ENCODE measurements at regions not wholly inside any gene's neighbourhood (a gene's known extent, or its start where the extent isn't known, plus 50 kb on each side); places are given as distances from the start of the nearest gene placed in this dataset.

DNA sequence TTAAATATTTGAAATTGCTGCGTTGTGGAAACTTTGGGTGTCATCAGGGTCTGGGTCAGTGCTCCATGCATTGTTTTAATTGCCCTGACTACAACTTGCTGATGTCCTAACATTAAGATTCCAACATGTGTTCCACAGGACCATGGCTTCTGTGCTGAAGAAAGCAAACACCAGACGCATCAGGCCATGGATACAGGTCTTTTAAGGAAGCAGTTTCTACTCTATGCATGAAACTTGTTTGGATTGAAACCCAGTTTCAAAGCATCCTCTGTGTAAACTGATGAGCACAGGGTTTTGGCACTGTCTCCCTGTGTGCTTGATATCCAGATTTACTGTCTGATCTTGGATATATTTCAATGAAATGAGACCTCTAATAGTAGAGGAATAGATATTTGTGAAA is 328.4 kb upstream of the SLC10A2 start:
- ATAC-seq (no peak), DNase-seq (no peak)
- Histone ChIP-seq H3K9me3 (no peaks in the 10 kb centered on the region), H3K27ac (no peak overlapping the region), H3K36me3 (replicated peaks in 1 of 2; ENCODE audit: insufficient read depth in 1 of 2, low read depth in 2 of 2) (no peaks in the 10 kb centered on the region), H3K27me3 (no peaks in the 10 kb centered on the region), H3K4me1 (no peaks in the 10 kb centered on the region), H3K4me3 (no peak overlapping the region)
- intact Hi-C loops (cut with DNase I), result no loop called here
- no peak for TF ChIP-seq POLR2A (IDR thresholded peaks at IDR 0.05)
- TF ChIP-seq, protein P1, sequence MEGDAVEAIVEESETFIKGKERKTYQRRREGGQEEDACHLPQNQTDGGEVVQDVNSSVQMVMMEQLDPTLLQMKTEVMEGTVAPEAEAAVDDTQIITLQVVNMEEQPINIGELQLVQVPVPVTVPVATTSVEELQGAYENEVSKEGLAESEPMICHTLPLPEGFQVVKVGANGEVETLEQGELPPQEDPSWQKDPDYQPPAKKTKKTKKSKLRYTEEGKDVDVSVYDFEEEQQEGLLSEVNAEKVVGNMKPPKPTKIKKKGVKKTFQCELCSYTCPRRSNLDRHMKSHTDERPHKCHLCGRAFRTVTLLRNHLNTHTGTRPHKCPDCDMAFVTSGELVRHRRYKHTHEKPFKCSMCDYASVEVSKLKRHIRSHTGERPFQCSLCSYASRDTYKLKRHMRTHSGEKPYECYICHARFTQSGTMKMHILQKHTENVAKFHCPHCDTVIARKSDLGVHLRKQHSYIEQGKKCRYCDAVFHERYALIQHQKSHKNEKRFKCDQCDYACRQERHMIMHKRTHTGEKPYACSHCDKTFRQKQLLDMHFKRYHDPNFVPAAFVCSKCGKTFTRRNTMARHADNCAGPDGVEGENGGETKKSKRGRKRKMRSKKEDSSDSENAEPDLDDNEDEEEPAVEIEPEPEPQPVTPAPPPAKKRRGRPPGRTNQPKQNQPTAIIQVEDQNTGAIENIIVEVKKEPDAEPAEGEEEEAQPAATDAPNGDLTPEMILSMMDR (IDR thresholded peaks at IDR 0.05), result no peak
- WGBS, 2 donors, result 55 to 63% methylated on average over 2 of the region's 2 CpGs

DNA sequence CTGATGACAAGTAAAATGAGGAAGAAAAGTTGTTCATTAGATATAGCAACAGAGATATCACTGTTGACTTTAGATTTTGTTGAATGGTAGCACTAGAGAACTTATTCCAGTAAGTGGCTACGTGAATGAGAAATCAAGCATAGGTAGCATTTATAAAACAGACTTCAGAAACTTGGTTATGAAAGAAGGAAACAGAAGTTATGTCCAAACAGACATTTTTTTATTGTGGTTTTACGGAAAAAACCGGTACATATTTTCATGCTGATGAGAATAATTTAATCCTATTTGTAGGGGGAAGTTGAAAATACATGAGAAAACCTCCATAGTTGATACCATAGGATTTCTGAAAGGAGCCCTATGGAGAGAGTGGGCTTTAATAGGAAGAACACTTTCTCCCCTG is 325.7 kb upstream of the SLC10A2 start:
- Histone ChIP-seq H3K4me1 (no peaks in the 10 kb centered on the region), H3K4me3 (no peak overlapping the region), H3K27me3 (no peaks in the 10 kb centered on the region), H3K9me3 (no peaks in the 10 kb centered on the region), H3K27ac (no peak overlapping the region), H3K36me3 (replicated peaks in 1 of 2; ENCODE audit: insufficient read depth in 1 of 2, low read depth in 2 of 2) (no peaks in the 10 kb centered on the region)
- no peak for ATAC-seq
- TF ChIP-seq, protein P1 (IDR thresholded peaks at IDR 0.05), result no peak
- TF ChIP-seq POLR2A (IDR thresholded peaks at IDR 0.05), result no peak
- DNase-seq, result no peak
- intact Hi-C loops (cut with DNase I), result no loop called here
- WGBS, 2 donors, result 48 to 52% methylated on average over 3 of the region's 3 CpGs

DNA sequence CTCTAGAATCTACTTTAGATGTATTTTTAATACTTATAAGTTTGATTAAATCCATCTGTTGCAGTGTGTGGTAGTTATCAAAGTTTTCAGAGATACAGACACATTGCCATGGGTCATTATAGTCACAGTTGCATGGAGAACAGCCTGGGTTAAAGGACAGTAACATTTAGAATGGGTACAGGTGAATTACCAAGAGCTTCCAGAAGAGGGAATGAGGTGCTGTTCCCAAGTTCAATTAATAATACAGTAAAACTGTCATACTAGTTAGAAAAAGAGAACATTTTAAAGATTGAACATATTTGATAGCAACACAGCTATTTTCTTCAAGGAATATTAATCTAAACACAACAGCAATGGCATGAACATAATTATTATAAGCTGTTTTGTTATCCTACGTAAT is 322.6 kb upstream of the SLC10A2 start:
- H3K27me3 ChIP-seq, result no peaks in the 10 kb centered on the region
- H3K9me3 ChIP-seq, result no peaks in the 10 kb centered on the region
- ATAC-seq, result no peak
- H3K4me3 ChIP-seq, result no peak overlapping the region
- no peaks in the 10 kb centered on the region for H3K36me3 ChIP-seq (replicated peaks in 1 of 2; ENCODE audit: insufficient read depth in 1 of 2, low read depth in 2 of 2)
- intact Hi-C loops (cut with DNase I), result no loop called here
- no peak overlapping the region for H3K27ac ChIP-seq
- no peak for DNase-seq
- H3K4me1 ChIP-seq, result no peaks in the 10 kb centered on the region
- WGBS, 2 donors, result 38% methylated on average over 1 of the region's 1 CpG
- TF ChIP-seq, protein P1 (IDR thresholded peaks at IDR 0.05), result peak in 3 of 7 experiments; percentile 13 to 16 (median 14)
- TF ChIP-seq POLR2A (IDR thresholded peaks at IDR 0.05), result no peak

DNA sequence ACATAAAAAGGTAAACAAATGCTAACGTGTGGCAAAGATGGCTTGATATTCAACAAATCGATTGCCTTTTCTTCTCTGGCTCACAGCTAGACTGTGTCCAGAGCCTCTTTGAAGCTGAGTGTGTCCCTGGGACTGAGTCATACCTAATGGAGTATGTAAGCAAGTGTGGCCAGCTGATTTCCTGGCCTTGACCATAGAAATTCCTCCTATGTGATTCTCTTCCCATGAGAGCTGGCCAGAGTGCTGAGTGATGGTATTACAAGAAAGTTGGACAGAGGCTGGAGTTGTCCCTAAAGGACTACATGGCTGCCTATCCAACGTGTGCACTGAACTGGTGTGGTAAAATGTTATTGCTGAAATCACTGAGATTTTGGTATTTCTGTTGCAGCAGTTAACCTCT is 320.1 kb upstream of the SLC10A2 start:
- peak in 1 of 4 donors; percentile 5 for DNase-seq
- no peak for ATAC-seq
- no peak overlapping the region for H3K27ac ChIP-seq
- H3K4me1 ChIP-seq, result no peaks in the 10 kb centered on the region
- TF ChIP-seq POLR2A (IDR thresholded peaks at IDR 0.05), result no peak
- TF ChIP-seq, protein P1 (IDR thresholded peaks at IDR 0.05), result no peak
- H3K9me3 ChIP-seq, result peaks cover 0 to 8% (median 0%) of the 10 kb centered on the region in 3 donors
- WGBS, 2 donors, result 49 to 51% methylated on average over 3 of the region's 3 CpGs
- no peak overlapping the region for H3K4me3 ChIP-seq
- no peaks in the 10 kb centered on the region for H3K27me3 ChIP-seq
- intact Hi-C loops (cut with DNase I), result no loop called here
- H3K36me3 ChIP-seq (replicated peaks in 1 of 2; ENCODE audit: insufficient read depth in 1 of 2, low read depth in 2 of 2), result no peaks in the 10 kb centered on the region

DNA sequence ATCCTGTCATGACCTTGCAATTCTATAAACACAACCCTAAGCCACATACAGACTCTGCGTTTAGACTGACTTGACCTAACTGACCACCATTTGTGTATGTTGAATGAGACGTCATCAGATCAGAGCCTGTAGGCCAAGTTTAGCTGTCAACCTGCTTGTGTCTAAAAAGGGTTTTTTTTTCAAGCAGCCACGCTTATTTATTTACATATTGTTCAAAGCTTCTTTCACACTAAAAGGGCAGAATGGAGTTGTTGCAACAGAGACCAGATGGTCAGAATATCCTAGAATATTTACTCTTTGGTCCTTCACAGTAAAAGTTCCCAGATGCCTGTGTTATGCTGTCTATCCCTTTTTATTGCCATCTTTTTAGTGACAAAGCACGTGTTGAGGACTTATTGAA is 307.7 kb upstream of the SLC10A2 start:
- ATAC-seq (no peak), DNase-seq (no peak)
- no peak for TF ChIP-seq POLR2A (IDR thresholded peaks at IDR 0.05)
- TF ChIP-seq, protein P1 (IDR thresholded peaks at IDR 0.05), result no peak
- Histone ChIP-seq H3K9me3 (no peaks in the 10 kb centered on the region), H3K4me1 (no peaks in the 10 kb centered on the region), H3K4me3 (no peak overlapping the region), H3K27me3 (no peaks in the 10 kb centered on the region), H3K27ac (no peak overlapping the region), H3K36me3 (replicated peaks in 1 of 2; ENCODE audit: insufficient read depth in 1 of 2, low read depth in 2 of 2) (no peaks in the 10 kb centered on the region)
- 35 to 51% methylated on average over 4 of the region's 4 CpGs for WGBS, 2 donors
- intact Hi-C loops (cut with DNase I), result no loop called here
